CD4-positive, alpha-beta T cell treated with Interleukin-4 for 1 hour (primary cell): ENCODE measurements at regions not wholly inside any gene's neighbourhood (a gene's known extent, or its start where the extent isn't known, plus 50 kb on each side); places are given as distances from the start of the nearest gene placed in this dataset.
"Not testable (repeated sequence)": the region's sequence is repeated elsewhere in the genome, so short reads cannot be mapped to it uniquely, and the experiment has no call there.

Source experiments
- DNase-seq, 2 donors: peaks; one replicate each; pipeline ENCODE4 v3.0.0-alpha.2; 2020 to 2022

GRCh38 chr5:82747986-82748385 lies 329.2 kb downstream of the TMEM167A start:
- DNase-seq: no peak

- no peak for DNase-seq
These were observed 332.2 kb downstream of the TMEM167A start for GRCh38 chr5:82745016-82745415.

GRCh38 chr5:82738681-82739269 lies 338.4 kb downstream of the TMEM167A start:
- no peak for DNase-seq

- no peak for DNase-seq
These were observed 341.9 kb downstream of the TMEM167A start for GRCh38 chr5:82735160-82735789.

- DNase-seq: no peak
These were observed 342.8 kb downstream of the TMEM167A start for GRCh38 chr5:82734347-82734746.

- DNase-seq: no peak
These were observed 346.3 kb downstream of the TMEM167A start for GRCh38 chr5:82730913-82731312.

GRCh38 chr5:82728926-82729702 lies 348.1 kb downstream of the TMEM167A start:
- DNase-seq: no peak

GRCh38 chr5:82723168-82723567 lies 354.0 kb downstream of the TMEM167A start:
- DNase-seq: no peak

- no peak for DNase-seq
These were observed 356.1 kb downstream of the TMEM167A start for GRCh38 chr5:82721087-82721410.

GRCh38 chr5:82720213-82721086 lies 356.7 kb downstream of the TMEM167A start:
- DNase-seq: no peak

GRCh38 chr5:82719368-82719767 lies 357.8 kb downstream of the TMEM167A start:
- DNase-seq: no peak

GRCh38 chr5:82717738-82718137 lies 359.5 kb downstream of the TMEM167A start:
- DNase-seq: no peak

- DNase-seq: not testable (repeated sequence)
These were observed 362.5 kb downstream of the TMEM167A start for GRCh38 chr5:82714732-82715131.

GRCh38 chr5:82713811-82714210 lies 363.4 kb downstream of the TMEM167A start:
- DNase-seq: no peak

- no peak for DNase-seq
These were observed 369.5 kb downstream of the TMEM167A start for GRCh38 chr5:82707741-82708140.

GRCh38 chr5:82704381-82704780 lies 372.8 kb downstream of the TMEM167A start:
- DNase-seq: no peak

- DNase-seq: no peak
These were observed 375.1 kb downstream of the TMEM167A start for GRCh38 chr5:82702046-82702445.

GRCh38 chr5:82699737-82700136 lies 377.5 kb downstream of the TMEM167A start:
- DNase-seq: no peak

GRCh38 chr5:82698026-82698425 lies 379.2 kb downstream of the TMEM167A start:
- no peak for DNase-seq

- DNase-seq: no peak
These were observed 382.4 kb downstream of the TMEM167A start for GRCh38 chr5:82694711-82695285.

- no peak for DNase-seq
These were observed 384.4 kb downstream of the TMEM167A start for GRCh38 chr5:82692826-82693225.

- no peak for DNase-seq
These were observed 392.5 kb downstream of the TMEM167A start for GRCh38 chr5:82684659-82685058.

- DNase-seq: no peak
These were observed 393.0 kb downstream of the TMEM167A start for GRCh38 chr5:82684165-82684564.
